Hepatocyte (in vitro differentiated cells): ENCODE measurements at regions not wholly inside any gene's neighbourhood (a gene's known extent, or its start where the extent isn't known, plus 50 kb on each side); places are given as distances from the start of the nearest gene placed in this dataset.

ENCODE experiments used
- DNase-seq: peaks from one replicate; pipeline ENCODE4 v3.0.0-alpha.2; 2016; ENCODE audit warnings: low spot score
- H2AFZ ChIP-seq: fragments of 200-600 bp; sonication (generic); 2 replicates; pipeline ENCODE4 v1.6.0; 2016; ENCODE audit warnings: antibody characterized with exemption, mild to moderate bottlenecking
- H3K27ac ChIP-seq: fragments of 200-600 bp; sonication (generic); 2 replicates; pipeline ENCODE4 v1.5.1; 2016; ENCODE audit warnings: mild to moderate bottlenecking
- H3K27me3 ChIP-seq: fragments of 200-600 bp; sonication (generic); 2 replicates; pipeline ENCODE4 v1.6.1; 2016
- H3K36me3 ChIP-seq: fragments of 200-600 bp; sonication (generic); replicated peaks from 2 replicates; pipeline ENCODE4 v1.5.1; 2016; ENCODE audit warnings: low read depth; ENCODE audit not compliant: insufficient read depth
- H3K4me1 ChIP-seq: fragments of 200-600 bp; sonication (generic); 2 replicates; pipeline ENCODE4 v1.5.1; 2016; ENCODE audit warnings: mild to moderate bottlenecking, moderate library complexity; ENCODE audit not compliant: insufficient read depth
- H3K4me2 ChIP-seq: fragments of 200-600 bp; sonication (generic); 2 replicates; pipeline ENCODE4 v1.6.0; 2016
- H3K4me3 ChIP-seq: fragments of 200-600 bp; sonication (generic); 2 replicates; pipeline ENCODE4 v1.5.1; 2016; ENCODE audit warnings: mild to moderate bottlenecking
- H3K79me2 ChIP-seq: fragments of 200-600 bp; sonication (generic); 2 replicates; pipeline ENCODE4 v1.6.0; 2017; ENCODE audit warnings: mild to moderate bottlenecking
- H3K9me2 ChIP-seq: fragments of 200-600 bp; sonication (generic); replicated peaks from 2 replicates; pipeline ENCODE4 v1.6.0; 2017; ENCODE audit warnings: mild to moderate bottlenecking; ENCODE audit not compliant: insufficient read depth
- H3K9me3 ChIP-seq: fragments of 200-600 bp; sonication (generic); 2 replicates; pipeline ENCODE4 v1.5.1; 2016; ENCODE audit warnings: low read depth, mild to moderate bottlenecking
- H4K20me1 ChIP-seq: fragments of 200-600 bp; sonication (generic); 2 replicates; pipeline ENCODE4 v1.6.0; 2016; ENCODE audit warnings: mild to moderate bottlenecking; ENCODE audit not compliant: insufficient read depth, poor library complexity, severe bottlenecking
- CTCF ChIP-seq: fragments of 200-600 bp; sonication (generic); IDR thresholded peaks from 2 replicates; pipeline ENCODE4 v1.5.1; 2016; ENCODE audit warnings: antibody characterized with exemption, mild to moderate bottlenecking; ENCODE audit not compliant: poor library complexity
- EZH2 ChIP-seq: fragments of 200-600 bp; sonication (generic); IDR thresholded peaks from 2 replicates; pipeline ENCODE4 v1.6.1; 2016; ENCODE audit warnings: antibody characterized with exemption, mild to moderate bottlenecking, borderline replicate concordance
- EZH2phosphoT487 ChIP-seq: fragments of 200-600 bp; sonication (generic); IDR thresholded peaks from one replicate; pipeline ENCODE4 v1.6.1; 2018; ENCODE audit warnings: antibody characterized with exemption, mild to moderate bottlenecking, low read depth, moderate library complexity; ENCODE audit not compliant: unreplicated experiment, severe bottlenecking
- WGBS: methylation state at CpG from one replicate; pipeline ENCODE4 v1.1.6; 2016; ENCODE audit warnings: low lambda C conversion rate; ENCODE audit errors: missing lambda C conversion rate; 5-methylcytosine and 5-hydroxymethylcytosine counted together

DNA sequence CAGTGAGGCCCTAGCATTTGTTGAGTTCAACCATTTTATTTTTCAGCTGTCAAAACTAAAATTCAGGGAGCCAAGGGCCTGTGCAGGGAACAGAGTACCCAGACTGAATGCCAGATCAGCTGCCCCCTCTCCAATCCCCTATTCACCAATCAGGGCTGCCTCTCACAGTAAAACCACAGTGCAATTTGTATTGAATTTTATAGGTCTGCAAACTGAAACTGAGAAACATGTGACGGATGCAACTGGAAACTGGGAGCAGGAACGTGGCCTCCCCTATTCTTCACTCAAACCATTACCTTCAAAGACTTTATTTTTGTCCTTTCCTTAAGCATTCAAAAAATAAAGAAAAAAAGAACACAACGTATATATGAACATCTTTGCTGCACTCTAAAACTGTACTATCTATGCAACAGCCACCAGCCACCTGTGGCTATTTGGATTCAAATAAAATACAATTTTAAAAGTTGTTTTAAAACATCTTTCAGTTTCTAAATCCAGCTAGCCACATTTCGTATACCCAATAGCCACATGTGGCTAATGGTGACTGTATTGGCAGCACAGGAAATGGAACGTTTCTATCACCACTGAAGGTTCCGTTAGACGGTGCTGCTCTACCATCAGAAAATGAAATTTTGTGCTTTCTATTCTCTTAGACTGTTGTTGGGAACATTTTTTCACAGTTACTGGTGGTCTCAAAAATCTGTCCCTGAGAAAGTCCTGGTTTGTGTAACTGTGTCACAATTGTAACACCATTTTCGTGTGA lies 371.3 kb upstream of the FAR2 start:
- no peak overlapping the region for H3K4me2 ChIP-seq
- no peaks in the 10 kb centered on the region for H3K9me2 ChIP-seq
- no peak overlapping the region for H3K4me3 ChIP-seq
- no peaks in the 10 kb centered on the region for H3K36me3 ChIP-seq
- H3K79me2 ChIP-seq: no peaks in the 10 kb centered on the region
- no peaks in the 10 kb centered on the region for H3K27me3 ChIP-seq
- DNase-seq: no peak
- TF ChIP-seq EZH2 (no peak), CTCF (no peak), EZH2phosphoT487 (no peak)
- H4K20me1 ChIP-seq: no peaks in the 10 kb centered on the region
- no peak overlapping the region for H3K27ac ChIP-seq
- no peak overlapping the region for H2AFZ ChIP-seq
- 80% methylated on average over 8 of the region's 8 CpGs for WGBS
- H3K4me1 ChIP-seq: no peaks in the 10 kb centered on the region
- H3K9me3 ChIP-seq: no peaks in the 10 kb centered on the region

DNA sequence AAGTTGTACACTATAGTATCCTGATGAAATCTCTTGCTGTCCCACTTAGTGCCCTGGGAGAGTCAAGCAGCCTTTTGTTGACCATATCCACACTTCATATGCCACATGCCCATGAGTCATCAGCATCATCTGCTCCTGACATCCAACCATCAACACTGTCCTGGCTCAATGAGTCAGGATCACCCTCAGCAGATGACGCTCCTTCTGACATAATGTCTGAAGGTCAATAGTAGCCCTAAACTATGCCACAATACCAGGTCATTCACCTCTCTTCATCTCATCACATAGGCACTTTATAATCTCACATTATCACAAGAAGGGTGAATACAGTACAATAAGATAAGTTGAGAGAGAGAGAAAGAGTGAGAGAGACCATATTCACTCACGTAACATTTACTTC lies 369.0 kb upstream of the FAR2 start:
- Histone ChIP-seq H3K4me1 (no peaks in the 10 kb centered on the region), H3K4me2 (no peak overlapping the region), H3K27me3 (no peaks in the 10 kb centered on the region), H2AFZ (no peak overlapping the region), H3K36me3 (no peaks in the 10 kb centered on the region), H3K9me2 (no peaks in the 10 kb centered on the region), H4K20me1 (no peaks in the 10 kb centered on the region), H3K79me2 (no peaks in the 10 kb centered on the region), H3K4me3 (no peak overlapping the region), H3K27ac (no peak overlapping the region), H3K9me3 (no peaks in the 10 kb centered on the region)
- TF ChIP-seq EZH2 (no peak), CTCF (no peak), EZH2phosphoT487 (no peak)
- WGBS: 93% methylated on average over 2 of the region's 2 CpGs
- peak; percentile 30 for DNase-seq

DNA sequence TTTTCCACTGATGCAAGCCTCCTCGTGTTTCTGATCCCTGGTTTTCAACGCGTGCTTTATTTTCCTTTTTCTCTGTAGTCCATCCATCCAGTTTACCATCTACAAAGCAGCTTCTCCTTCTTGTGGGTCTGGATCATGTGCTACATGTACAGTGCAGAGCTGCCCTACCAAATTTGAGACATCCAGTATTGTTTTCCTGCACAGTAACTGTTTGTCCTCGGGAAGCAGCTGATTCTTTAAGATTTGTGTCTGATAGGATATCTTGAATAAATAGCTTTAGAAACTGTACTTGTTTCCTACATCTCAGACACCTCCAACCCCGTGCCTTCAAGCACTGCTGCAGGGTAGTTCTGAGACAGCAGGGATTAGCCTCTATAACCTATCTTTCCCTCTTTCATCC lies 368.1 kb upstream of the FAR2 start:
- no peaks in the 10 kb centered on the region for H3K79me2 ChIP-seq
- H3K4me2 ChIP-seq: no peak overlapping the region
- H3K9me3 ChIP-seq: no peaks in the 10 kb centered on the region
- 66% methylated on average over 5 of the region's 5 CpGs for WGBS
- H3K27ac ChIP-seq: no peak overlapping the region
- H4K20me1 ChIP-seq: no peaks in the 10 kb centered on the region
- no peak for TF ChIP-seq EZH2
- no peak for TF ChIP-seq EZH2phosphoT487
- TF ChIP-seq CTCF: no peak
- no peak overlapping the region for H2AFZ ChIP-seq
- no peak overlapping the region for H3K4me3 ChIP-seq
- H3K27me3 ChIP-seq: no peaks in the 10 kb centered on the region
- no peaks in the 10 kb centered on the region for H3K36me3 ChIP-seq
- DNase-seq: no peak
- no peaks in the 10 kb centered on the region for H3K4me1 ChIP-seq
- H3K9me2 ChIP-seq: no peaks in the 10 kb centered on the region
